HepG2 (cell line): ENCODE measurements at regions not wholly inside any gene's neighbourhood (a gene's known extent, or its start where the extent isn't known, plus 50 kb on each side); places are given as distances from the start of the nearest gene placed in this dataset.
A peak's percentile ranks its signal among the peaks of the same experiment; 100 is the strongest.

Experiments
- HNF4G ChIP-seq, 2 experiments: sonication (generic) in 1 of 2; formaldehyde crosslinking in 1 of 2; IDR thresholded peaks; 2 replicates each; pipeline versions ENCODE4 v1.4.0 to v1.6.1; 2011 to 2020; ENCODE audit warnings: borderline replicate concordance in 2 of 2, low read depth in 2 of 2, mild to moderate bottlenecking in 2 of 2, low read length in 1 of 2, missing genetic modification reagents in 1 of 2, moderate library complexity in 1 of 2
- MED1 ChIP-seq: sonication (generic); formaldehyde crosslinking; IDR thresholded peaks from 2 replicates; pipeline ENCODE4 v1.4.0; 2020; ENCODE audit warnings: missing genetic modification reagents
- SOX13 ChIP-seq, 3 experiments: fragments of 450-650 bp in 1 of 3; sonication (generic) in 1 of 3; formaldehyde crosslinking in 1 of 3; IDR thresholded peaks in 2 of 3; conservative IDR thresholded peaks in 1 of 3; 2 replicates each; pipeline versions ENCODE4 v1.5.0 to v1.6.1; 2016 to 2020; ENCODE audit warnings: antibody characterized with exemption in 1 of 3, mild to moderate bottlenecking in 1 of 3, missing compliant biosample characterization in 1 of 3, missing genetic modification reagents in 1 of 3, moderate library complexity in 1 of 3
- ZNF430 ChIP-seq: sonication (generic); formaldehyde crosslinking; IDR thresholded peaks from 2 replicates; pipeline ENCODE4 v1.9.0; 2021; ENCODE audit warnings: mild to moderate bottlenecking, missing genetic modification reagents
- ZNF850 ChIP-seq: sonication (generic); formaldehyde crosslinking; conservative IDR thresholded peaks from 2 replicates; pipeline ENCODE4 v1.9.0; 2021; ENCODE audit warnings: mild to moderate bottlenecking, missing genetic modification reagents
- TF ChIP-seq, protein P1 (sequence below): sonication (generic); formaldehyde crosslinking; IDR thresholded peaks from 2 replicates; pipeline ENCODE4 v1.4.0; 2020; ENCODE audit warnings: mild to moderate bottlenecking, low read depth, missing genetic modification reagents
- TF ChIP-seq, protein P2 (sequence below): sonication (generic); formaldehyde crosslinking; conservative IDR thresholded peaks from 2 replicates; pipeline ENCODE4 v1.8.0; 2022; ENCODE audit warnings: mild to moderate bottlenecking, moderate library complexity, missing genetic modification reagents
- TF ChIP-seq, protein P3 (sequence below), 2 experiments: fragments of 450-650 bp in 1 of 2; sonication (generic) in 1 of 2; formaldehyde crosslinking in 1 of 2; IDR thresholded peaks; 2 replicates each; pipeline versions ENCODE4 v1.6.1 to v1.8.0; 2016 to 2022; ENCODE audit warnings: antibody characterized with exemption in 1 of 2, mild to moderate bottlenecking in 1 of 2, missing genetic modification reagents in 1 of 2

DNA sequence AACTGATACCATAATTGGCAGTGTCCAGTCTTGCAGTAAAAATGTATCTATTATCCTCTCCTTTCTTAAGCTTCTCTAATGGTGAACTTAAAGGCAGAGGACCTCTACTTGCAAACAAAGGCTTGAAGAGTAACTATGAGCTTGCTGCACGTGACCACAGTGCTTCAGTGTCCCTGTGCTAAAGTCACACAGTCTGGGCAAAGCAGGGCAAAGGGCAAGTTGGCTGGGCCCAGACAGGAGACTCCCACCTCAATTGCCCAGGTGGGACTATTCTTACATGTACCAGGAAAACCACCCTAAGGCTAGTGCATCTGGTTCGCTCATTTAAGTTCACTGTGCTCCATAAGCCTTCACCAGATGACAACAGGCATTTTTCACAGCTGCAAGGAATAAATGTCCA lies 374.2 kb upstream of the PROX1 start (continued):
- TF ChIP-seq, protein P1, sequence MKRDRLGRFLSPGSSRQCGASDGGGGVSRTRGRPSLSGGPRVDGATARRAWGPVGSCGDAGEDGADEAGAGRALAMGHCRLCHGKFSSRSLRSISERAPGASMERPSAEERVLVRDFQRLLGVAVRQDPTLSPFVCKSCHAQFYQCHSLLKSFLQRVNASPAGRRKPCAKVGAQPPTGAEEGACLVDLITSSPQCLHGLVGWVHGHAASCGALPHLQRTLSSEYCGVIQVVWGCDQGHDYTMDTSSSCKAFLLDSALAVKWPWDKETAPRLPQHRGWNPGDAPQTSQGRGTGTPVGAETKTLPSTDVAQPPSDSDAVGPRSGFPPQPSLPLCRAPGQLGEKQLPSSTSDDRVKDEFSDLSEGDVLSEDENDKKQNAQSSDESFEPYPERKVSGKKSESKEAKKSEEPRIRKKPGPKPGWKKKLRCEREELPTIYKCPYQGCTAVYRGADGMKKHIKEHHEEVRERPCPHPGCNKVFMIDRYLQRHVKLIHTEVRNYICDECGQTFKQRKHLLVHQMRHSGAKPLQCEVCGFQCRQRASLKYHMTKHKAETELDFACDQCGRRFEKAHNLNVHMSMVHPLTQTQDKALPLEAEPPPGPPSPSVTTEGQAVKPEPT (CRISPR knock-in tag): no peak
- TF ChIP-seq ZNF430 (CRISPR knock-in tag) (no peak), HNF4G (IDR thresholded peaks at IDR 0.05; ENCODE audit: borderline replicate concordance, low read depth, low read length) (peak; percentile 22; the same call in 1 of the 2 replicates), HNF4G (CRISPR knock-in tag; IDR thresholded peaks at IDR 0.05; ENCODE audit: borderline replicate concordance, low read depth) (no peak), MED1 (CRISPR knock-in tag) (no peak), SOX13 (IDR thresholded peaks at IDR 0.05) (no peak), SOX13 (CRISPR knock-in tag; conservative IDR thresholded peaks at IDR 0.05 in 1 of 2, IDR thresholded peaks at IDR 0.05 in 1 of 2) (peak in 1 of 2 experiments; percentile 48; a peak in 1 of 4 replicates), ZNF850 (CRISPR knock-in tag) (no peak)
- TF ChIP-seq, protein P2, sequence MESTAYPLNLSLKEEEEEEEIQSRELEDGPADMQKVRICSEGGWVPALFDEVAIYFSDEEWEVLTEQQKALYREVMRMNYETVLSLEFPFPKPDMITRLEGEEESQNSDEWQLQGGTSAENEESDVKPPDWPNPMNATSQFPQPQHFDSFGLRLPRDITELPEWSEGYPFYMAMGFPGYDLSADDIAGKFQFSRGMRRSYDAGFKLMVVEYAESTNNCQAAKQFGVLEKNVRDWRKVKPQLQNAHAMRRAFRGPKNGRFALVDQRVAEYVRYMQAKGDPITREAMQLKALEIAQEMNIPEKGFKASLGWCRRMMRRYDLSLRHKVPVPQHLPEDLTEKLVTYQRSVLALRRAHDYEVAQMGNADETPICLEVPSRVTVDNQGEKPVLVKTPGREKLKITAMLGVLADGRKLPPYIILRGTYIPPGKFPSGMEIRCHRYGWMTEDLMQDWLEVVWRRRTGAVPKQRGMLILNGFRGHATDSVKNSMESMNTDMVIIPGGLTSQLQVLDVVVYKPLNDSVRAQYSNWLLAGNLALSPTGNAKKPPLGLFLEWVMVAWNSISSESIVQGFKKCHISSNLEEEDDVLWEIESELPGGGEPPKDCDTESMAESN (CRISPR knock-in tag): no peak
- TF ChIP-seq, protein P3, sequence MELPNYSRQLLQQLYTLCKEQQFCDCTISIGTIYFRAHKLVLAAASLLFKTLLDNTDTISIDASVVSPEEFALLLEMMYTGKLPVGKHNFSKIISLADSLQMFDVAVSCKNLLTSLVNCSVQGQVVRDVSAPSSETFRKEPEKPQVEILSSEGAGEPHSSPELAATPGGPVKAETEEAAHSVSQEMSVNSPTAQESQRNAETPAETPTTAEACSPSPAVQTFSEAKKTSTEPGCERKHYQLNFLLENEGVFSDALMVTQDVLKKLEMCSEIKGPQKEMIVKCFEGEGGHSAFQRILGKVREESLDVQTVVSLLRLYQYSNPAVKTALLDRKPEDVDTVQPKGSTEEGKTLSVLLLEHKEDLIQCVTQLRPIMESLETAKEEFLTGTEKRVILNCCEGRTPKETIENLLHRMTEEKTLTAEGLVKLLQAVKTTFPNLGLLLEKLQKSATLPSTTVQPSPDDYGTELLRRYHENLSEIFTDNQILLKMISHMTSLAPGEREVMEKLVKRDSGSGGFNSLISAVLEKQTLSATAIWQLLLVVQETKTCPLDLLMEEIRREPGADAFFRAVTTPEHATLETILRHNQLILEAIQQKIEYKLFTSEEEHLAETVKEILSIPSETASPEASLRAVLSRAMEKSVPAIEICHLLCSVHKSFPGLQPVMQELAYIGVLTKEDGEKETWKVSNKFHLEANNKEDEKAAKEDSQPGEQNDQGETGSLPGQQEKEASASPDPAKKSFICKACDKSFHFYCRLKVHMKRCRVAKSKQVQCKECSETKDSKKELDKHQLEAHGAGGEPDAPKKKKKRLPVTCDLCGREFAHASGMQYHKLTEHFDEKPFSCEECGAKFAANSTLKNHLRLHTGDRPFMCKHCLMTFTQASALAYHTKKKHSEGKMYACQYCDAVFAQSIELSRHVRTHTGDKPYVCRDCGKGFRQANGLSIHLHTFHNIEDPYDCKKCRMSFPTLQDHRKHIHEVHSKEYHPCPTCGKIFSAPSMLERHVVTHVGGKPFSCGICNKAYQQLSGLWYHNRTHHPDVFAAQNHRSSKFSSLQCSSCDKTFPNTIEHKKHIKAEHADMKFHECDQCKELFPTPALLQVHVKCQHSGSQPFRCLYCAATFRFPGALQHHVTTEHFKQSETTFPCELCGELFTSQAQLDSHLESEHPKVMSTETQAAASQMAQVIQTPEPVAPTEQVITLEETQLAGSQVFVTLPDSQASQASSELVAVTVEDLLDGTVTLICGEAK (IDR thresholded peaks at IDR 0.05): no peak
- TF ChIP-seq, protein P3 (CRISPR knock-in tag; IDR thresholded peaks at IDR 0.05): no peak
